ENCODE measurements at regions not wholly inside any gene's neighbourhood (a gene's known extent, or its start where the extent isn't known, plus 50 kb on each side); places are given as distances from the start of the nearest gene placed in this dataset.

GRCh38 chr18:56455874-56456273, 182.5 kb downstream of the TXNL1 start:
- no peak overlapping the region for H2BK15ac ChIP-seq (ENCODE audit: low read depth, low read length)
- no peaks in the 10 kb centered on the region for H3K9me3 ChIP-seq (ENCODE audit: control insufficient read depth, low read depth, low read length)
- no peak overlapping the region for H3K4me3 Mint-ChIP-seq
- no peak overlapping the region for H3K4me2 ChIP-seq (ENCODE audit: insufficient read depth, insufficient read length, low read length)
- H3K4me1 Mint-ChIP-seq = peaks cover 21 to 26% of the 10 kb centered on the region in 2 experiments
- no peak overlapping the region for H2BK120ac ChIP-seq (ENCODE audit: low read depth, low read length, poor library complexity, severe bottlenecking)
- no peak overlapping the region for H3K27ac ChIP-seq (ENCODE audit: insufficient read length, low read depth, low read length)
- peaks cover 6% of the 10 kb centered on the region; the same call in 1 of the 2 replicates for H3K4me1 ChIP-seq (ENCODE audit: insufficient read depth, low read length)
- H3K27ac Mint-ChIP-seq = no peak overlapping the region
- WGBS (ENCODE audit: extremely low coverage, insufficient read length, low lambda C conversion rate) = no CpG with 5 or more reads among the region's 2 CpGs
- TF ChIP-seq CTCF (conservative IDR thresholded peaks at IDR 0.05) = no peak
- H3K27me3 ChIP-seq (ENCODE audit: insufficient read depth, low read length) = no peaks in the 10 kb centered on the region
- H3K4ac ChIP-seq (ENCODE audit: low read depth, low read length) = no peak overlapping the region
- no peaks in the 10 kb centered on the region for H3K9me3 Mint-ChIP-seq
- H4K8ac ChIP-seq (replicated peaks; ENCODE audit: insufficient read length, low read depth, low read length) = no peak overlapping the region
- H2AFZ ChIP-seq (ENCODE audit: low read length) = no peak overlapping the region
- no peak overlapping the region for H2BK12ac ChIP-seq (ENCODE audit: insufficient read length, low read depth, low read length)
- no peak overlapping the region for H4K5ac ChIP-seq (ENCODE audit: insufficient read length, low read depth, low read length)
- no peak for DNase-seq
- H4K20me1 ChIP-seq (ENCODE audit: control insufficient read depth, insufficient read depth, insufficient read length) = no peaks in the 10 kb centered on the region
- H3K14ac ChIP-seq (ENCODE audit: insufficient read depth, low read length) = no peak overlapping the region
- H2BK20ac ChIP-seq (ENCODE audit: low read depth, low read length, poor library complexity, severe bottlenecking) = no peak overlapping the region
- no peak overlapping the region for H2AK5ac ChIP-seq (ENCODE audit: insufficient read length, low read length)
- no peaks in the 10 kb centered on the region for H3K79me2 ChIP-seq (ENCODE audit: insufficient read depth, low read length)
- H4K91ac ChIP-seq (ENCODE audit: insufficient read length, low read depth, low read length) = no peak overlapping the region
- H2BK5ac ChIP-seq (ENCODE audit: insufficient read length, low read length) = no peak overlapping the region
- no peaks in the 10 kb centered on the region for H3K23me2 ChIP-seq (ENCODE audit: insufficient read length, low read depth, low read length, poor library complexity, severe bottlenecking)
- H3K9ac ChIP-seq (ENCODE audit: extremely low read depth, insufficient read length, low read length) = no peak overlapping the region
- H3K36me3 Mint-ChIP-seq (ENCODE audit: insufficient read depth in 1 of 3, low read depth in 3 of 3) = no peaks in the 10 kb centered on the region
- no peaks in the 10 kb centered on the region for H3K79me1 ChIP-seq (ENCODE audit: insufficient read depth, low read depth, low read length, poor library complexity, severe bottlenecking)
- H3T11ph ChIP-seq (ENCODE audit: low read length) = no peak overlapping the region
- no peak overlapping the region for H3K56ac ChIP-seq (ENCODE audit: insufficient read length, low read depth, low read length)
- no peak overlapping the region for H3K23ac ChIP-seq (ENCODE audit: insufficient read length, low read depth, low read length)
- H3K18ac ChIP-seq (ENCODE audit: insufficient read length, low read depth, low read length) = no peak overlapping the region
- H3K27me3 Mint-ChIP-seq (ENCODE audit: low read depth) = no peaks in the 10 kb centered on the region
